ENCODE measurements at regions not wholly inside any gene's neighbourhood (a gene's known extent, or its start where the extent isn't known, plus 50 kb on each side); places are given as distances from the start of the nearest gene placed in this dataset.

DNA sequence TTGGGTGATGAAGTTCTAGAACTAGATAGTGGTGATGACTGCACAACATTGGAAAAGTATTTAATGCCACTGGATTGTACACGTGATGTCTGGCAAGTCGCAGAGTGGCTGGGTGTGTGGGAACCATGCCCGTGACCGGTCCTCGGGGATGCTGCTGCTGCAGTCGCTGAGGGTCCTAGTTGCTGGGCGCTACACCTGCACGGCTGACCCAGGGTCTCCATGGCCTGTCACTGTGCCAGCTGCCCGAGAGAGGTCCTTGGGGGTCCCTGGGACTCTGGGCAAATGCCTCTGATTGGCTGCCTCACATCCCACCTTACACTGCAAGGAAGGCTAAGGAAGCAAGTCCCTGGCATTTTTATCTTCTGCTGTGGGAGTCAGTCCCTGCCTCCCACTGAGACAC lies 109.1 kb upstream of the PABPC3 start:
- TF ChIP-seq, protein P1, sequence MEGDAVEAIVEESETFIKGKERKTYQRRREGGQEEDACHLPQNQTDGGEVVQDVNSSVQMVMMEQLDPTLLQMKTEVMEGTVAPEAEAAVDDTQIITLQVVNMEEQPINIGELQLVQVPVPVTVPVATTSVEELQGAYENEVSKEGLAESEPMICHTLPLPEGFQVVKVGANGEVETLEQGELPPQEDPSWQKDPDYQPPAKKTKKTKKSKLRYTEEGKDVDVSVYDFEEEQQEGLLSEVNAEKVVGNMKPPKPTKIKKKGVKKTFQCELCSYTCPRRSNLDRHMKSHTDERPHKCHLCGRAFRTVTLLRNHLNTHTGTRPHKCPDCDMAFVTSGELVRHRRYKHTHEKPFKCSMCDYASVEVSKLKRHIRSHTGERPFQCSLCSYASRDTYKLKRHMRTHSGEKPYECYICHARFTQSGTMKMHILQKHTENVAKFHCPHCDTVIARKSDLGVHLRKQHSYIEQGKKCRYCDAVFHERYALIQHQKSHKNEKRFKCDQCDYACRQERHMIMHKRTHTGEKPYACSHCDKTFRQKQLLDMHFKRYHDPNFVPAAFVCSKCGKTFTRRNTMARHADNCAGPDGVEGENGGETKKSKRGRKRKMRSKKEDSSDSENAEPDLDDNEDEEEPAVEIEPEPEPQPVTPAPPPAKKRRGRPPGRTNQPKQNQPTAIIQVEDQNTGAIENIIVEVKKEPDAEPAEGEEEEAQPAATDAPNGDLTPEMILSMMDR (IDR thresholded peaks at IDR 0.05): no peak
- TF ChIP-seq POLR2A (IDR thresholded peaks at IDR 0.05): no peak

All from vagina (tissue), 2 donors.